ENCODE measurements at regions not wholly inside any gene's neighbourhood (a gene's known extent, or its start where the extent isn't known, plus 50 kb on each side); places are given as distances from the start of the nearest gene placed in this dataset.
"Not testable (repeated sequence)": the region's sequence is repeated elsewhere in the genome, so short reads cannot be mapped to it uniquely, and the experiment has no call there.

DNA sequence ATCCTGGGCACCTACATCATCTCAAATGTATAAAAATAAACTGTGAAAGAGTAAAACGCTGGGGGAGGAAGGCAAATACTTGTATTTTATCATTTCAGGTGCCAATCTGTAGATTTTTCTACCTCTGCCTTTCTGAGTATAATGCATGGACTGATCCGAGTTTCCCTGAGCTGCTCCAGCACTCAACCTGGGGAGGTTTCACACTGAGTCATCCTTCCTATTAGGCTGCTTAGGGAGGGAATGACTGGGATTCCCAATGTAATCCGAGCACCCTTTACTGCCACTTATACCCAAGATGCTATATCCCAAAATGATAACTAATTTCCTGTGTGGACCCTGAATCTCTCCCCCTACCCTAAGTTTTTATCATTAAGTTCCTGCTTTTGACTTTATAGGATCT lies 126.6 kb downstream of the HNRNPD start:
- DNase-seq = no peak

DNA sequence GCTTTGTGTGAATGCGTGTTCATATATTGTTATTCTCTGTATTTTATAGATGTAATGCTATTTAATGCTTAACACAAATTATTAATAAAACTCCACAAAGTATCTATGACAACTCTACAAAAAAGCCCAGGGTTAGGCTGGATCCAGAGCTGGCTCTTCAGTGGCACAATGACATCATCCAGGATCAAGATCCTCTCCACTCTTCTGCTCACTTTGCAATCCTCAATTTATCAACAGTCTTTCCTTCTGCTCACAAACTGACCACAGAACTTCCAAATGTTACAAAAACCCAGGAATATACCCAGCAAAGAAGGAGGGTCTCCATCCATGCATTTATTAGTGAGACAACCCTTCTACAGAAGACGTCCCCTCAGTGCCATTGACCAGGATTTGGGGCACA lies 132.3 kb downstream of the HNRNPD start:
- no peak for DNase-seq

DNA sequence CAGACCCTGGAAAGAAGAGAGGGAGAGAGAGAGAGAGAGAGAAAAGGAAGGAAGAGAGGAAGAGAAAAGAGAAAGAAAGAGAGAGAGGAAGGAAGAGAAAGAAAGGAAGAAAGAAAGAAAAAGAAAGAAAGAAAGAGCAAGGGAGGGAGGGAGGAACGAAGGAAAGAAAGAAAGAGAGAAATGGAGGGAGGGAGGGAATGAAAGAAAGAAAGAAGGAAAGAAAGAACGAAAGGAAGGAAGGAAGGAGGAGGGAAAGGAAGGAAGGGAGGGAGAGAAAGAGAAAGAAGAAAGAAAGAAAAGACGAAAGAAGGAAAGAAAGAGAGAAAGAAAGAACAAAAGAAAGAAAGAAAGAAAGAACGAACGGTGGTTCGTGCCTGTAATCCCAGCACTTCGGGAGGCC lies 133.4 kb downstream of the HNRNPD start:
- no peak for DNase-seq

DNA sequence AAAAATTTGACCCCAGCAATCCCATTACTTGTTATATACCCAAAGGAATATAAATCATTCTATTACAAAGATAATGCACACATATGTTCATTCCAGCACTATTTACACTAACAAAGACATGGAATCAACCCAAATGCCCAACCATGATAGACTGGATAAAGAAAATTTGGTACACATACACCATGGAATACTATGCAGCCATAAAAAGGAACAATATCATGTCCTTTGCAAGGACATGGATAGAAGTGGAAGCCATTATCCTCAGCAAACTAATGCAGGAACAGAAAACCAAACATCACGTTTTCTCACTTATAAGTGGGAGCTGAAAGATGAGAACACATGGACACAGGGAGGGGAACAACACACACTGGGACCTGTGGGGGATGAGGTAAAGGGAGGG lies 136.6 kb downstream of the HNRNPD start:
- DNase-seq = not testable (repeated sequence)

DNA sequence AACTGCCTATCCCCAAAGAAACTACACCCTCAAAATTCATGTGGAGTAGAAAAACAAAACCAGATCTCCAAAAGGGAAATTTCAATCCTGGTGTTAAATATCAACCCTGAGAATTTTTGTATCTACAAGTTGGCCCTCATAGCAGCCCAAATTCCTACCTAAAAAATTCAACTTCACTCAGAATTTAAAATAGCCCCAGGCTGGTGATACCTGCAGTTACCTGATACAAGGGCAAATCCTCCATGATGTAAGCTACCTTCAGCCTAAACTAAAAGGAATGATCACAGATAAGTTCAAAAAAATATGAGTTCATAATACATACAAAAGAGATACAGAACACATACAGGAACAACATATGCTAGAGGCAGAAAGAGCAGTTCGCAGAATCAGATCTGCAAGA lies 138.4 kb downstream of the HNRNPD start:
- DNase-seq = no peak

DNA sequence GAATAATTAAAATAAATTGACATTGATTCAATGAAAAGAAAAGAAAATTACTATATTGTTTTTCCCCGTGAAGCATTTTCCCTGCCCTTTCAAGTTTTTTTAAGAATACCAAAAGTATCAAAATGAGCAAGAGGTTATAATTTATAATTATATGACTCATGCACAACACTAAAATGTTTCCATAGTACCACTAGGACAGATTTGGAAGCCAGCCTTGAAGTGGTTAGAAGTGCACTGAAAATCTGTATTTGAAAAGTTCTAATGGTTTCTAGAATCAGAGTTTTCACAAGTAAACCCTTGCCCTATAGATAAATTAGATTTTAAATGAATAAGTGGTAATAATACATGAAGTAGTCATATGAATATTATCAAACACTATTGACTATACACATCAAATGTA lies 140.9 kb downstream of the HNRNPD start:
- no peak for DNase-seq

DNA sequence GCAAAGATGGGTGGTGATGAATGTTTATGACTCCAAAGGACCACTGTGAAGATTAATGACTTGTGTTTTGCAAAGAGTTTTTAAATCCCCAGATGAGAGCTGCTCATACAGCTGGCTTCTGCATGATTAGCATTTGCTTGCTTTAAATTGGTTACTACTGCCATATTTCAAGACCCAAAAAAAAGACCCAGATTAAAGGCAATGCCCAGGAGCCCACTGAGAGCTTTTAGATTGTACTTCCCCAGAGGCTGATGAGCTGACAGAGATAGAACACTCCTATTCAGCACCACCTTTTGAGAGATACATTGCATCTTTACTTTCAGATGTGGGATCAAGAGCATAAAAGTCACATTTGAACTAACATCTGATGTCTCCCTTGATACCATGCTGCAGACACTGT lies 142.0 kb downstream of the HNRNPD start:
- DNase-seq = no peak

DNA sequence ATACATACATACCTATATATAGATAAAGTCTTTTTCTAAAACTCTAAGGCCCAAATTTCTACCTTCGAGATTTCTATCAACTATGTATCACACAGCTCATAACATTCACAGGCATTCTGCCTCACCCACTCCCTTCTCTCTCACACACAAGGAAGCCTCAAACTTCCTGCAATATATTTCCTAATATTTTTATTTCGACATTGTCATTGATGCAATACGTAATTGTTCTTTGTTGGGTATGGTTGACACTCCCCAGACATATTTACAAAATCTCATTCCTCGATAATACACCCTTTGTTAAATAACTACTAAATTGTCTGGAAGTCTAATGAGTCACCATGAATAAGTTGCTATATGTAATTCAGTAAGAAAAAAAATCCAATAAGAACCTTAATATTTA lies 143.5 kb downstream of the HNRNPD start:
- DNase-seq = no peak

DNA sequence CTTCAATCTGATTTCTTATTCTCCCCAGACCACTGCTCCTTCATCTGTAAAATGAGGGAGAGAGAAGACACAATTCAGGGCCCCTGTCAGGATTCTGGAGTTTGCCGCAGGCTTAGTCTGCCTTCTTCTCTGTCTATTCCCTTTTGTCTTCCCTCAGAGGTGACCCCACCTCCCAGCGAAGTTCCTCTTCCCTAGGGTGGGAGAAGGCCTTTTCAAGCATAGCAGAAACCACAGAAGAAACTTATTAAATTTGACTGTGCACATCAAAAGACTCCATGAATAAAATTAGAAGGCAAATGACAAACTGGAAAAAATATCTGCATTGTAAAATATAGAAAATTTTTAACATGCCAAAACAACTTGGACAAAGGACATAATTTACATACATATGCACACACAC lies 148.8 kb downstream of the HNRNPD start:
- no peak for DNase-seq

DNA sequence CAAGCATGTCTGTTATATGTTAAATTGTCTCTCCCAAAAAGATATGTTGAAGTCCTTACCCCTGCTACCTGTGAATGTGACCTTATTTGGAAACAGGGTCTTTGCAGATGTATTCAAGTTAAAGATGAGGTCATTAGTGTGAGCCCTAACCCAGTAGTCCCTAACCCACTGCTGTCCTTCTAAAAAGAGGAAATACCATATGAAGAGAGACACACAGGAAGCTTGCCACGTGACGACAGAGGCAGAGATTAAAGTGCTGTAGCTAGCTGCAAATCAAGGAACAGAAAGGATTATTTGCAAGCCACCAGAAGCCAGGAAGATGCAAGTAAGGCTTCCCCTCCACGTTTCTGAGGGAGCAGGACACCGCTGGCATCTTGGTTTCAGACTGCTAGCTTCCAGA lies 150.1 kb downstream of the HNRNPD start:
- no peak for DNase-seq

DNA sequence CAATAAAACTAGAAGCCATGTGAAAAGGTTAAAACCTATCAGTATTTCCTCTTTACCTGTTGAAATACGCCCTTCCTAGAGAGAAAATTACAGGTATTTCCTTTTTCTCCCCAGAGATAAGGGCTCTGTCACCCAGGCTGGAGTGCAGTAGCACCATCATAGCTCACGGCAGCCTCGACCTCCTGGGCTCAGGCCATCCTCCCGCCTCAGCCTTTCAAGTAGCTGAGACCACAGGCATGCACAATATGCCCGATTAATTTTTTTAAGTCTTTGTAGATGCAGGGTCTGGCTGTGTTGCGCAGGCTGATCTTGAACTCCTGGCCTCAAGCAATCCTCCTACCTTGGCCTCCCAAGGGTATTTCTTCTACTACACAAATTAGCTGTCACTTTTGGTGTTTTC lies 154.4 kb downstream of the HNRNPD start:
- DNase-seq = no peak

DNA sequence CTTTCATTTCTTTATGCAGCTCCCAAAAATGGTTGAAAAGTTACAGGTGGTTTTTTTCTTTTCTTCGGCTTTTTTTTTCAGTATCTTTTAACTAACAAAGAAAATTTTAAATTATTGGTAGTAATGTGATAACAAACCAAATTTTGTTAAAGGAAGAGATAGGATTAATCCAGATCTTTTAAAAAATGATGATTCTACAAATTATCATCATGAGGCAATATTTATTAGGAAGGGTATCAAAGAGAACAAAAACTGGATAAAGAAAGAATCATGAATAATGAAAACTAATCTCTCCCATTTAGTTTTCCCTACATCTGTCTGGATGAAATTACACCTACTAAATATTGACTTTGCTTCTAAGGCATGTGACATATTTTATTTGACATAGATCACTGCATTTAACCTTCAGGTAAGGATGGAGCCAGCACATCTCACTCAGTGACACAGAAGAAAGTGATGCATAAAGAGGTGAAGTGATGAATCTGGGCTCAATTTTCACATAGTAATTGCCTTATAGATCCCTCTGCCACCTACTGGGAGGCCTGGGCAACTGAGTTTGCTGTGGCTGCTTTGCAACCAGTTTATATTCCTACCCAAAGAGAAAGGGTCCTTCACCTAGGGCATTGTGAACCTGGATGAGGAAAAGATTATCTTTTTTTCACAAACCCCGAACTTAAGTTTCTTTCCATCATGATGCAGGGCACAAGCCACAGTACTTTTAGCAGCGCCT lies 155.6 kb downstream of the HNRNPD start:
- DNase-seq = no peak

DNA sequence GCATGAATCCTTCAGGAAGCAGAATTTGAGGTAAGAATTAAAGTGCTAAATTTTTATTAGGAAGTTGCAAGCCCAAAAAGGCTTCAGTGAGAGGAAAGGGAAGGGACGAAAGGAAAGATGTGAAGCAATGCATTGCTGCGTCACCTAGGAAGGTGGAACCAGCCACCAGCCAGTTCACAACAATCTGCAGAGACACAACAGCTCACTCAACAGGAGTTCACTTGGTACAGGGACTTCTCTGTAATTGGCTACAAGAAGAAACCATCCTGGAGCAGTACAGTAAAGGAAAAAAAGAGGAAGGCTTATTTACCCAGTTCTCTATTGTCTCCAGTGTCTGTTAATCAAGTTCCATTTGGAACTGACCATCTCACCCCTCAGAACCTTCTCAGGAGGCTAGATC lies 157.6 kb downstream of the HNRNPD start:
- no peak for DNase-seq

DNA sequence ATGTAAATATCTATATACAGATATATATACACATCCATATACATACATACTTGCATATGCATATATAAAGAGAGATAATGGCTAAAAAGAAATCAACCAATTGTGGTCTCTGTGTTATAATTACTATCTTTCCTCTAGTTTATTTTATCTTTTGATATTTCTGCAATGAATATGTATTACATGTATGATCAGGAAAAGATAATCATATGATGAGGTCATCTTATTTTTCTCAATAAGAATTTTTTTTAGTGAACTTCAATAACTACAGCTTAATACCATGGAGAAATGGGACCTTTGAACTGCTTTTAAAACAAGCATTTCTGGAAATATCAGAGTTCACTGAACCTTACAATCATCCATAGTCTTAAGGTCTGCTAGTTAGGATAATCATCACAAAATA lies 158.0 kb downstream of the HNRNPD start:
- DNase-seq = no peak

DNA sequence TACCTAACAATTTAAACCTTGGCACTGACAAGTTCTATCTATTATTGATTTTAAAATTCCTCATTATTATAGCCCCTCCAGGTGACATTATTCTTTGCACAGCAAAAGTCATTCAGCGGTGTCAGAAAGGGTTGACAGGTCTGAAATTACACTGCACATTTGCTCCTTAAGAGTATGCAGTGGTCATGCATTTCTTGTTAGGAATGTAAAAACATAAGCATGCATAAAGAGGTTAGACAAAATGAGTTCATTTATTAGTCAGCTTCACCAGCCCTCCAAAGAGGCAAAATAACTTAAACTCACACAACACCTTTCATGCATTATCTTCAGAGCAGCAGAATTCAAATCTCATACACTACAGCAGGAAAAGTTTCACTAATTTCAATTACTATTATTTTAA lies 158.8 kb downstream of the HNRNPD start:
- DNase-seq = no peak

DNA sequence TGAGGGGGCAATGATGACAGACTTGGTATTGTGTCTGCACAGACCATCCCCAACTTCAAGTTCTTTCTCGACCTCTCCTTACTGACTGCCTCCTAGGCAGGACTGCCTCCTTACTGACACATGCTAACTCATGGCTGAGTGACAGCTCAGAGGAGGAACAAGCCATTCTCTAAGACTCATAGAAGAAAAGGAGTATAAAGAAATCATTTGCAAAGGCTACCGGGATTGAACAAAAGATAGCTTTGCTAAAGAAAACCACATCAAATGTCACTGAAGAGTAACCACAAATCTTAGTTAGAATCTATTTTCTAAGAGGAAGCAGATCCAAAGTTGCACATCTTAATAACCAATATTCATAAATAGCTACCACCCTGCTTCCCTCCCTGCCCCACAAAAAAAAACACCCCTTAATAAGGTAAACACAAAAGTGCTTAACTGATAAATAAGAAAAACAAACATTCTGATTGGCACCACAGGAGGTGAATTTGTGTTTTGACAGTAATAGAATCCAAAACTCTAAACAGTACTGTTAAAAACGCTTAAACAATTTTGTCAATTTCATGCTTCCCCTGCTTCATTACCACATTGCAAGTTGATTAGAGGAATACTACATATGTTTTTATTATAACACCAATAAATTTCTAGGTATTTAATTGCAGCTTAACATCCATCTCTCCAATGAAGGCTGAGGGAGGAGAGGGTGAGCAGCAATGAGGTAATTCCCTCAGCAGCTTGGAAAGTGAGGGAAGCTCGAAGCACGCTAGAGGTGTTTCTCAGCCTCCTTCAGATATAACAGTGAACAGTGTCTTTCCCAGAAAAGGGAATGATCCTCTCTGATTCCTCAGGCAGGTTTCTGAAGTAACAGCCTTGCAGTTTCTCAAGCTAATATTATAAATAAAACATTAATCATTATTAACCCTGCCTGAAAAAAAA lies 160.0 kb downstream of the HNRNPD start:
- DNase-seq = no peak

DNA sequence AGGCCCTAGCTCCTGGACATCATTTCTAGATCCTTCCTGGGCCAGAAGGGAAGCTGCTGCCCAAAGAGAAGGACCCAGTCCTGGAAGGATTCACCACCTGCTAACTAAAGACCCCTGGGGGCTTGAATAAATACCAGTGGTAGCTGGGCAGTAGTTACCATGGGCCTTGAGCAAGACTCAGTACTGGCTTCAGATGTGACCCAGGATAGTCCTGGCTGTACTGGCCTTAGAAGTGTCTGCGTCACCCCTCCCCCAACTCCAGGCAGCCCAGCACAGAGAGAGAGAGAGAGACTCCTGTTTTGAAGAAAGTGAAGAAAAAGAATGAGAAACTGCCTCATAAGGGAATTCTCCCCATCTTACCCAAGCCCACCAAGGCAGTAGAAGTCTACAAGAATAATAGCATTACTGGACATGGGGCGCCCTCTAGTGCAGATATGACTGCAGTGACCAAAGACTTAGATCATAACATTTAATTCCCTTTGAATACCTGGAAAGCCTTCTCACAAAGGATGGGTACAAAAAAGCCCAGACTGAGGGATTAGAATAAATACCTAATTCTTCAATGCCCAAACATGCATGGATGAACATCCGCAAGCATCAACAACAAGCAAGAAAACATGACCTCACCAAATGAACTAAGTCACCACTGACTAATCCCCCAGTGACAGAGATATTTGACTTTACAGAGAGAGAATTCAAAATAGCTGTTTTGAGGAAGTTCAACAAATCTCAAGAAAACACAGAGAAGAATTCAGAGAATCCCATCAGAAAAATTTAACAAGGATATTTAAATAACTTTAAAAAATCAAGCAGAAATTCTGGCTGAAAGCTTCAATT lies 171.8 kb downstream of the HNRNPD start:
- DNase-seq = no peak

DNA sequence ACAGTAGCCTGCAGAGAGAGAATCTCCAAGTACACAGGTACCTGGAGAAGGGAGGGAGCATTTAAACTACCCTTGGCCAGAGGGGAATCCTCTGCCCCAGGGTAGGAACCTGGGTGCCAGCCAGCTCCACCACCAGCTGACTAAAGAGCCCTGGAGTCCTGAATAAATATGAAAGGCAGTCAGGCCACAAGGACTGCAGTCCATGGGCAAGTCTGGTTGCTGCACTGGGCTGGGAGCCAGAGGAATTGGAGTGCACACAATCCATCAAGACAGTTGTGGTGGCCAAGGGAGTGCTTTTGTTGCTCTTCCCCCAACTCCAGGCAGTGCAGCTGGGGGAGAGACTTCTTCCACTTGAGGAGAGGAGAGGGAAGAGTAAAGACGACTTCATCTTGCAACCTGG lies 172.5 kb downstream of the HNRNPD start:
- no peak for DNase-seq

DNA sequence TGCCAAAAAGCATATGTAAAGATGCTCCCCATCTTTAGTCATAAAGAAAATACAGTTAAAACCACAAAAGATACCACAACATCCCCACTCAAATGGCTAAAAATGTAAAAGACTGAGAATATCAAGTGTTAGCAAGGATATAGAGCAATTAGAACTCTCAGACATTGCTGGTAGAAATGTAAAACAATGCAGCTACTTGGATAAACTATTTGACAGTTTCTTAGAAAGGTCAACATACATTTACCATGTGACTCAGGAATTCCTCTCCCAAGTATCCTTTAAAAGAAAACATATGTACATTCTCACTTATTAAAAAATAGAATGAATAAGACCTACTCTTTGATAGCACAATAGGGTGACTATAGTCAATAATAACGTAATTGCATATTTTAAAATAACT lies 173.7 kb downstream of the HNRNPD start:
- no peak for DNase-seq

DNA sequence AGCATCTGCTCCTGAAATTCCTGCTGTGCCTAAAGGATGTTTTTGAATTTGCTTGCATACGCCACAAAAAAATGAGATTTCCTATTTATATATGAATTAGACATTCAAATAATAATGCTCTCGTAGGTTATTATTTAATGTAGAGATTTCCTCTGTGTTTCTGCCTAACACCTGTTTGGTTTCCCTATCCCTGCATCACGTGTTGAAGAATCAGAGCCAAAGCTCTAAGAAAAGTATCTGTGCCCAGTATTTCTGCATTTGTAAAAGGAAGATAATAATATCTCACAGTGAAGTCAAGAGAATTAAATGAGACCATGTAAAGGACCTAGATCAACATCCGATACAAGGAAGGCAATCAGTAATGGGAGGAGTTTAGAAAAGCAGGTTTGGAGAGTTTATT lies 179.5 kb downstream of the HNRNPD start:
- DNase-seq = no peak

DNA sequence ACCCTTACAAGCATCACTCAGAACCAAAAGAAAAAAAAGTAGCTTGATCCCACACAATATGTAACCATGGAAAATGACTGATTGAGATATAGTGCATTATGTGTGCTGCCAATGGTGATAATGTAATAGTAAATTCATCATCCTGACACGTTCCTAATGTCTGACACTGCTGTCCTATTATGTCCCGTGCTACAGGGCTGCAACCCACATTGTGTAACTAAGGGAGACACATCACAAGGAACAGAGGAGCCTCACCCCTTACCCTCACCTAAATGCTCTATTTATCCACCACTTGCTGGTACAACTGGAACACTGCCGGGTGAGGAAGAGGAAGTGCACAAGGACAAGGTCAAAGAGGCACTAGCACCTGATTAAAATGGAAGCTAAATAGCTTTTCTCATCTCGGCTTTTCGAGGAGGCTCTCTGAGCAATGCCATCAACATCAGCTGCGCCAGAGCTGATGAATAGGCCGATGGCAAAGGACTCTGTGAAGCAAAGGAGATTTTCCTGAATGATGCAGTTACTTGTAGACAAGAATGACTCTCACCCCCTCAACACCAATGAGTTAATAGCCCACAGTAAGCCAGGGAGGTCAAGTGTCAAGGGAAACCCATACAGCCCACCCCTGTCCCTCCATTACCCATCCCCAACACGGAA lies 181.6 kb downstream of the HNRNPD start:
- DNase-seq = no peak

DNA sequence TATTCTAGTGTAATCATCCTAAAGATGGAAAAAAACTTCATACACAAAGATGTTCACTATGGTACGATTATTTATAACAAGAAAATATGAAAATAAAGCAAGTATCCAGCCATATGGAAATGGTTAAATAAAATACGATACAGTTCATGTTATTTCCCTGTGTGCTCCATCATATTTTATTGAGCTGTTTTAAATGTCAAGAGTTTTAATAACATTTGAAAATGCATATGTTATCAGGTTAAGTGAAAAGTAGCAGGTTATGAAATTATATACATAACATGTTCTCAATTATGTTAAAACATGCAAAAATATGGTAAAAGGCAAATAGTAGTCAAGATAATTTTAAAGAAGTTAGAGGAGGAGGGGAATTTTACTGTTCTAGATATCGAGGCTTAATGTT lies 192.0 kb downstream of the HNRNPD start:
- no peak for DNase-seq

Measured in skin of body (tissue), 1 donor.